HG03520 (cell line): ENCODE measurements at regions not wholly inside any gene's neighbourhood (a gene's known extent, or its start where the extent isn't known, plus 50 kb on each side); places are given as distances from the start of the nearest gene placed in this dataset.

ENCODE experiments used
- ATAC-seq: cut with Tn5 transposase; IDR thresholded peaks from one replicate; pipeline ENCODE4 v1.9.1; 2021; ENCODE audit warnings: mild to moderate bottlenecking, moderate library complexity; ENCODE audit not compliant: unreplicated experiment

- ATAC-seq = no peak
These were observed 281.9 kb downstream of the BTG1 start for GRCh38 chr12:91863702-91864101.

DNA sequence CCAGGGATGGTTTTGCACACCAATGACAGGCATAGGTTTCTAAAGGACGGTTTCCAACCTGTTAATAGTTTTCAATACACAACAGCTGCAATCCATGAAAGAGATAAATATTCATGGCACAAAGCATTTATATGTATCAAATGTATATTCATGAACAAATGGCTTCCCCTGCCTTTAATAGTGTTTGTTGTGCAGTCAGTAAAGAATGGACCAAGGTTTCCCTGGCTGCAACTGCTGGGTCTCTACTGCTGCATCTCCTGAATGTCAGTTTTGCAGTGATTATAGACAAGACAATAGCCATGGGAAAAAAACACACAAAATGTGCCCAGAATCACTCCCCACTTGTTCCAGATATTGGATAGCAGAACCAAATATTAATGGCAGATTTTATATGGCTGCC lies 284.1 kb downstream of the BTG1 start:
- ATAC-seq = no peak

- no peak for ATAC-seq
These were observed 286.3 kb downstream of the BTG1 start for GRCh38 chr12:91859347-91859746.

GRCh38 chr12:91857813-91858542 lies 287.7 kb downstream of the BTG1 start:
- no peak for ATAC-seq

DNA sequence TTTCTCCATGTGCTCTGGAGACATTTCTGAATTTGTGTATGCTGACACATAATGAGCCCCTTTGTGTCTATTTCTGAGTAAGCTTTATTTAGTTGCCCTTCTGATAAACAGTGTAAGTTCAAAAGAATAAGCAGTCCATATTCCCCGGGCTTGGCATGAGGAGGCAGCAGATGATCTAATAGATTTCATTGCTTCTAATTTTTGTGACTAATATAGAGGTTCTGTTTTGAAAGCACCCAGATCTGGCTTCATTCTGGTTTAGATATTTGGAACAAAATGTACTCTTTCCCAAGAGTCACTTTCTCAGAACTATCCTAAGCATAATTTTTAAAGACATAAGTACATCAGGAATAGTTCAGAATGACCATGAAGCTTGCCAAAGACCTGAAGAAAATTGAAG lies 290.9 kb downstream of the BTG1 start:
- ATAC-seq = no peak

DNA sequence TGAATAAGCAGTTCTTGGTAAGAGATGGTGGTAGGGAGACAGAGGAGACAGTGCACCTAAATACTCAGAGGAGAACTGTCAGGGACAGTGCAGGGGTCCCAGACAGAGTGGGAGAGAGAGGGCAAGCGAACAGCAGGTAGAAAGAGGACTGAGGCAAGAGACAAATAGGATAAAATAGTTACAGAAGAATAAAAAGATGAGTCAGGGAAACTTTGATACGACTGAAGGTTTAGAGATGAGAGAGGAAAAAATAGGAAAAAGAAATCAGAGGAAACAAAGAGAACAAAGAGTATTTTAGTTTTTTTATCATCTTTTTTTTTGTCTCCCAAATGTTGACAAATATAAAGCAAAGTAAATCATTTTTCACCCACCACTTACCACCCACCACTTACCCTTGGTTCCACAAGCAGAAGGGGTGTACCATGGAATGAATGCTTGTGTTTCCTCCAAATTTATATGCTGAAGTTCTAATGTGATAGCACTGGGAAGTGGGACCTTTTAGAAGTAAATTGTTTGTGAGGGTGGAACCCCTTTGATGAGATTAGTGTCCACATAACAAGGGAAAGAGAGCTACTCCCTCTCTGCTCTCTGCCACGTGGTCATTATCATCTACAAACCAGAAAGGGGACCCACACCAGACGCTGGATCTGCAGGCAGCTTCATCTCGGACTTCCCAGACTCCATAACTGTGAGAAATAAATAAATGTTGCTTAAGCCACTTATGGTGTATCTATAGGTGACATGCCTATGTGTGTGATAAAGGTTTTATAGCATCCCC lies 292.1 kb downstream of the BTG1 start:
- no peak for ATAC-seq

DNA sequence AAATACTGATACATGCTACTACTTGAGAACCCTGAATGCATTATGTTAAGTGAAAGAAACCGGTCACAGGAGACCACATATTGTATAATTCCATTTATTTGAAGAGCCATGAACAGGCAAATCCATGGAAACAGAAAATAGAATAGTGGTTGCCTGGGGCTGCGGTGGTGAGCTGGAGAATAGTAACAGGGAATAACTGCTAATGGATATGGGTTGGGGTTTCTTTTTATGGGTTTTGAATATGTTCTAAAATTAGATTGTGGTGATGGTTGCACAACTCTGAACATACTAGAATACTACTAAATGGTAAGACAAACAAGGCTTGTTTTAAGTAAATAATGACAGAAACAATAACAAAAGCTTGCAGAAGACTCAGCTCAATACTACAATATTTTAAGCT lies 293.0 kb downstream of the BTG1 start:
- ATAC-seq = no peak

- ATAC-seq = no peak
These were observed 293.7 kb downstream of the BTG1 start for GRCh38 chr12:91851741-91852477.

GRCh38 chr12:91846466-91847055 lies 299.1 kb downstream of the BTG1 start:
- ATAC-seq = no peak

DNA sequence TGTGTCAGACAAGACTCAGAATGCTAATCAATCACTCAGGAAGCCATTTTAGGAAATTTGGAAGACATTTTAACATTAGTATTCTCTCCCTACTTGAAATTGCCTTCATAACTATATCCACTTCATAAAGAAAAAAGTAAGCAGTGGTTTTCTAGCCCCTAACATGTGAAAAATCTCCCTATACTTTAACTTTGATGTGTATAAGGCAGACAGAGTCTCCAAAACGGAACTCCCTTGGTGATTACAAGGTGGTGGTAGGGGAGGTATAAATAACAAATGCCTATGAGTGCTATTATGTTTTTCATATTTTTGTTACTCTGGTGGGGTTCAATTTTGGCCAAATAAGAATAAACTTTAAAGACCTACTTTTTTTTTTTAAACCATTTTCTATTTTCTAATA lies 300.3 kb downstream of the BTG1 start:
- no peak for ATAC-seq

DNA sequence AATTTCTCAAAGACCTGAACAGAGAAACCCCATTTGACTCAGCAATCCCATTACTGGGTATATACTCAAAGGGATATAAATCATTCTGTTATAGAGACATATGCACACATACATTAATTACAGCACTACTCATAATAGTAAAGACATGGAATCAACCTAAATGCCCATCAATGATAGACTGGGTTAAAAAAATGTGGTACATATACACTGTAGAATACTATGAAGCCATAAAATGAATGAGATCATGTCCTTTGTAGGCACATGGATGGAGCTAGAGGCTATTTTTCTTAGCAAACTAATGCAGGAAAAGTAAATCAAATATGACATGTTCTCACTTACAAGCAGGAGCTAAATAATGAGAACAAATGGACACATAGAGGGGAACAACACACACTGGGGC lies 303.8 kb downstream of the BTG1 start:
- ATAC-seq = no peak

DNA sequence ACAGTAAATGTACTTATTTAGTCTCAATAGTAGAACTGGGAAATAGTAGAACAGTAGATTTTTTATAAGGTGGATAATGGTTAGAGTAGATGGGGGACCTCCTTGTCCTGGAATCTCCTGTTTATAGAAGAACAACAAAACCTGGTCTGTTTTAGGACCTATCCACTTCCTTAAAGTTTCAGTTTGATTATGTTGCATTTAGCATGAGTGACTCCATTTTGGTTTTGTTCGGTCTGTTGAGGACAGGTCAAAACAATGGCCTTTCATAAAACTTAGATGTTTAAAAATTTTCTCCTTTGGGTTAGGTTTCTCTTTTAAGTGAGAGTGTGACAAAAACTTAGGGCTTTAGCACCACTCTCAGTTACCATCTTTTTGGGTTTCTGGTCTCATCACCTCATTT lies 308.9 kb downstream of the BTG1 start:
- ATAC-seq = no peak

DNA sequence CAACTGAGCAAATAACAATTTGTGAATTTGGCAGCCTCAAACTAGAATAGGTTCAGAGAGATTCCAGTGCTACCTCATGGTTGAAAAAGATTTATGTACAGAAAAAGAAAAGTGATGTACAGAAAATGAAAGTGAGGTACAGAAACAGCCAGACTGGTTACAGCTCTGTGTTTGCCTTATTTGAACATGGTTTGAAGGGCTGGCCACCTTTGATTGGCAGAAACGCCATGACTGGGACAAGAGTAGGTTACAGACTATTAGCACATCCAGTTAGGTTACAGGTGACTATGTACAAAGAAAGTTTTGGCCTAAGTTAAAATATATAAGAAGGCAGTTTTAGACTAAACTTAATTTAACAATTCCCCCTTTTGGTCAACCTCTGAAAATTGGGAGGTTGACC lies 309.4 kb downstream of the BTG1 start:
- no peak for ATAC-seq

GRCh38 chr12:91835693-91836092 lies 310.0 kb downstream of the BTG1 start:
- ATAC-seq = no peak

GRCh38 chr12:91833780-91834359 lies 311.8 kb downstream of the BTG1 start:
- ATAC-seq = no peak

DNA sequence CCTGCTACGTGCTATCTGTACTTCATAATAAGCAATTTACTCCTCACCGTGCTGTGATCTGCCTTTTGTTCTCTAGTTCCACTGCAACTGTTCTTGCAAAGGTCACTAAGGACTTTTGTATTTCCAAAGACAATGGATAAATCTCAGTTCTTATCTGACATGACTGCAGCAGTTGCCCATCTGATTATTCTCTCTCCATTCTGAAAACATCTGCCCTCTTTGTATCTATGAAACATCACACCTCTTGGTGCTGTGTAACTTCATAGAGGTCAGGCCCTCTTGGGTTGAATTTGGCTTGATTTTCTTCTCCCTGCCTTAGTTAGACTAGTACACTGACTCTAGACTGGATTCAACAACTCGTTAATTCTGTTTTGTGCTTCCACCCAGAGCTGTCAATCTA lies 319.6 kb downstream of the BTG1 start:
- ATAC-seq = no peak

- no peak for ATAC-seq
These were observed 320.7 kb downstream of the BTG1 start for GRCh38 chr12:91824991-91825390.

DNA sequence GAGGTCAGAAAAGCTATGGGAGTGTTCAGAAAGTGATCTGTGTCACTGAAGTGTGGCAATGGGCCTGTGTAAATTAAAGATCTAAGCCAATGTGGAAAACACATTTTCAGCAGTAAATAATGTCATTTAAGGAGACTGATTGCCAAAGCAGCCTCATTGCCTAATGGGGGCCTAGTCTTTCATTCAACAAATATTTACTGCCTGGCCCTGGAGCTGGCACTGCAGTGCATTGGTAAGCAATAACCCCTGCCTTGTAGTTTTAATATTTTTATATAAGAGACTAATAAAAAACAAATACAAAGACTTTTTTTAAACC lies 326.6 kb downstream of the BTG1 start:
- ATAC-seq = no peak

- no peak for ATAC-seq
These were observed 327.2 kb downstream of the BTG1 start for GRCh38 chr12:91818227-91819131.

DNA sequence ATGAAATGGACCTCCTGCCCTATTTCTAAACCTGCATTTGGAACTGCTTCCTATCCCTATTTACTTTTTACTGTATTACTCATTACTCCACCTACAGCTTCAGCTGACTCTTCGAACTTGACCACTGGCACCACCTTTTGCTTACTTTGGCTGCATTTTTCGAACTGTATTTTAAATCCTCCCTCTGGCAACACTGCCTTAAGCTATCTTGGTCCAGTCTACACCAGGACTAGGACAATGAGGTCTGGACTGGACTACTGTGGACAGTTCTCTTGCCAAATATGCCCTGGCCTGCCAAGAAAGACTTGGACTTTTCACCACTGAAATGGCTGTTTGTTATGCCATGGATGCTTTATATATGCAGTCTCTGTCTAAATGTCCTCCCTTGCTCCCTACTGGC lies 328.1 kb downstream of the BTG1 start:
- ATAC-seq = no peak
